Activated CD4-positive, CD25-positive, alpha-beta regulatory T cell treated with anti-CD3 and anti-CD28 coated beads, Interleukin-2, amount 50 U/mL, for 72 hours (primary cell): ENCODE measurements at regions not wholly inside any gene's neighbourhood (a gene's known extent, or its start where the extent isn't known, plus 50 kb on each side); places are given as distances from the start of the nearest gene placed in this dataset.
"Not testable (repeated sequence)": the region's sequence is repeated elsewhere in the genome, so short reads cannot be mapped to it uniquely, and the experiment has no call there.

Source experiments
- DNase-seq: peaks from one replicate; pipeline ENCODE4 v3.0.0; 2021

- no peak for DNase-seq
Measured at GRCh38 chr7:131028295-131028694, 294.3 kb upstream of the KLF14 start.

DNA sequence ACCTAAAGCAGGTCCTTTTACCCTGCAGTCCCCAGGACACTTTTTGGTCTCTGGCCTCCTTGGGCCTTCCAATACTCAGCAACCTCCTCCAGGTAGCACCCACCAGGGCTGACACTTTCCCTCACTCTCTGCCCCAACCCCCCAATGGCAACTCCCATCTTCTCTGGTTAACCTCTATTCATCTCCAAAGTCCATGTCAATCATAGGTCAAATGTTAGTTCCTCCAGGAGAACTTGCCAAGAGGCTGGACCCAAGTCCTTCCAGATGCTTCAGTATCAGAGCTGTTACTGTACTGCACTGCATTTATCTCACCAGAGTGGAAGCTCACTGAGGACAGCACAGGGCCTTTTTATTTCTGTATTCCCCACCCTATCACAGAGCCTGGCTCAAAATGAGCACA is 295.0 kb upstream of the KLF14 start:
- no peak for DNase-seq

DNA sequence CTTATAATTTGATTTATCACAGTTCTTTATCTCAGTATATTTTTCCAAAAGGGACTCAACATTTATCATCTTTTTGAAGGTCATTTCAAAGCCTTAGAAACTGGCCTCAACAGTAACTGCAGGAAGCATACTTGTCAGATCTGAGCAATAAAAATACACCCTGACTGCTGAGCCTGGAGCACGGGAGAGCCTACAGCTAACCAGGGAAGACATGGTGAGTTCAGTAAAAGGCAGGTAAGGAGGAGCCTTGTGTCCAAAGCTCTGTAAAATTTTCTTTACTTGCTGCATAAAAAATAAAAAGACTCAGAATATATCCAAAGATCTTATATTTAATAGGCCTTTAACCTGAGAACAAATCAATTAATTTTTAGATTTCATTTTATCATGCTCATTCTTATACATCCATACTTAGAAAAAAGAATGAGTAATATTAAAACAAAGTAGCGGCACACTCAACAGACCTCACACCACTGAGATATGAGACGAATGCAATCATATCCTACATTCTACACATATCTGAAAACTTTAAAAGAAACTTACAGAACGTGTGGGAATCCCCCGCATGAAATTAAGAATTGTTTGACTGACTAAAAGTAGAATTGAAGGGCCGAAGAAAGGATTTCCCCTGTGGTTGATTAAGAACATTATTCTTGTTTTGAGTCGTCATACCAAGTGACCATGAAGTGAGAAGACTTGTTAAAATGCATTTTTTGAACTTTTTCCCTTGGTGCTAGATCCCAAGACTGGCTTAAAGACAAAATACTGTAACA is 296.4 kb upstream of the MKLN1 start:
- DNase-seq: no peak

- no peak for DNase-seq
Measured at GRCh38 chr7:131032786-131033185, 294.9 kb upstream of the MKLN1 start.

DNA sequence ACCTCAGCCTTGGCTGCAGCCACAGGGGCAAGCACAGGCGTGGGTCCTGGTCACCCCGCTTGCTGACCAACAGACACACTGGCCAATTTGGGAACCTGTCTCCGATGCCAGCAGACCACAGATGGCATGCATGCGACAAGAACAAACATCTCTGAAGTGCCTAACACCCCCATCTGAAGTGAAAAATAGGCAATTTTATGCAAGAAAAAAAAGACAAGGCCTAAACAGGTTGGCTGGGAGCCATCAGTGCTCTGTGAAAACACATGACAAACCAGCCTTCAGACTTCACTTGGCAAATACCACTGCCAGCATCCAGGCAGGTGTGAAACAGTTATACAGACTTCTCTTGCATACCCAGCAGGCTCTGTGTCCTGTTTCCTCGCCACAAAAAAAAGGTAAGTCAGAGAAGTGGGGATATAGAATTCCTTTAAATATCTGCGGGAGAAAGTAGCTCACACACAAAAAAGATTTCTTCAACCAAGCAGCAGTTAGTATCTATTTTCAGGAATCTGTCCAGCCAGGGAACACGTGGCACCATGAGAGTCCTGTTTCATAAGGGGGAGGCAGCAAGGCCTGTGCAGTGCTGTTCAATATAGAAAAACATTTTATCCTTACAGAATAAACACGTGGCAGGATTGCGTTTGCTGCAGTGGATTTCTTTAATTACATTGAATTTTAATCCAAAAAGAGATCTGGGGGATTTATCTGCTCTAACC is 293.4 kb upstream of the MKLN1 start:
- no peak for DNase-seq

GRCh38 chr7:131035088-131035770 is 292.4 kb upstream of the MKLN1 start:
- DNase-seq: no peak

GRCh38 chr7:131038153-131038552 is 289.5 kb upstream of the MKLN1 start:
- no peak for DNase-seq

DNA sequence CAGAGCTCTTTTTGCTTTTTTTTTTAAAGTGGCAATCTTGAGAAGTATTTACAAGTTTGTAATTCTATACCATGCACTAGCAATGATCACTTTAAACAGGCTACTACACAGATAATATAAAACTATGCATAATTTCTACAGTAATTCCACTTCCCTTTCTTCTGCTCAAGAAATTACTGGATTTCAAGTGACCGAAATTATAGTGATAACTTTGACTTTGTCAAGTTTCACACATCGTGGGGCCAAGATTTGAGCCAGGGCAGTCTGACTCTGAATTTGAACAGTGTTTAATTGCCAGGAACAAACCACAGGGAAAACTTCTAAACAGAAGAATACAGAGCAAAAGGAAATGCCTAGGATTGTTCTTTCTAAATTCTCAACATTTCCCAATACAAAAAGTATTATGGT is 288.3 kb upstream of the MKLN1 start:
- DNase-seq: no peak

- DNase-seq: no peak
Measured at GRCh38 chr7:131039836-131040235, 287.8 kb upstream of the MKLN1 start.

DNA sequence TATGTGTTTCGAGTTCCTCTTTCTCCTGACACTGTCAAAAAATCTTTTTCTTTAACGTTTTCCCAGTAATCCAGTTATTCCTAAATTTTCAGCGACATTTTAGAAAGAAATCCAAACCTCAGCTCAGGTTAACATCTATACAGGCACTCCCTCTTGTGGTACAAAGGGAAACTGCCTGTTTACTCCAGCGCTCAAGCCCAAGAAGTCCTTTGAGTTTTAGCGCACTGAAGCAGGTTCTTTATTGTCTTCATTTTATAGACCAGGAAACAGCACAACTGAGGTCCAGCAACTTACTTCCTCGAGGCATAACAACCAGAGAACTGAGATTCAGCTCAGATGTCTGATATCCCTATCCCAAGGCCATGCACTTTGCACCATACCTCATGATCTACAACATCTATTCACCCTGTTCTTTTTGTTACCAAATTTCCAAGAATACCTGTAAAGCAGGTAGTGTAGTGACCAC is 287.2 kb upstream of the MKLN1 start:
- DNase-seq: no peak

DNA sequence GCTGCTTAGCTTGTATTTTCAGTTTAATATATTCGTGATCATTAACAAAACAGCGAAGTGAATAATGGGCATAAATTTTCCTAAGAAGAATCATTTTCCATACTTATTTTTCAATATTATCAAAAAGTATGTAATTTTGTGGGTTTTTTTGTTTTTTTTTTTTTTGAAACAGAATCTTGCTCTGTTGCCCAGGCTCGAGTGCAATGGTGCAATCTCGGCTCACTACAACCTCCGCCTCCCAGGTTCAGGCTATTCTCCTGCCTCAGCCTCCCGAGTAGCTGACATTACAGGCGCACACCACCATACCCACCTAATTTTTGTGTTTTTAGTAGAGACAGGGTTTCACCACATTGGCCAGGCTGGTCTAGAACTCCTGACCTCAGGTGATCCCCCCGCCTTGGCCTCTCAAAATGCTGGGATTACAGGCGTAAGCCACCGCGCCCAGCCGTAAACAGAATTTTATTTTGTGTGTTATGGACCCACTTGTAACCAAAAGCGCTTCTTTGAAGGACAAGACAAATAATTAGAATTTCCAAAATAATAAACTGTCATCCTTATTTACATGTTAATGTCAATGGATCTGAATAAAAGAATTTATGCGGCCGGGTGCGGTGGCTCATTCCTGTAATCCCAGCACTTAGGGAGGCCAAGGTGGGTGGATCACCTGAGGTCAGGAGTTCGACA is 286.5 kb upstream of the MKLN1 start:
- not testable (repeated sequence) for DNase-seq

DNA sequence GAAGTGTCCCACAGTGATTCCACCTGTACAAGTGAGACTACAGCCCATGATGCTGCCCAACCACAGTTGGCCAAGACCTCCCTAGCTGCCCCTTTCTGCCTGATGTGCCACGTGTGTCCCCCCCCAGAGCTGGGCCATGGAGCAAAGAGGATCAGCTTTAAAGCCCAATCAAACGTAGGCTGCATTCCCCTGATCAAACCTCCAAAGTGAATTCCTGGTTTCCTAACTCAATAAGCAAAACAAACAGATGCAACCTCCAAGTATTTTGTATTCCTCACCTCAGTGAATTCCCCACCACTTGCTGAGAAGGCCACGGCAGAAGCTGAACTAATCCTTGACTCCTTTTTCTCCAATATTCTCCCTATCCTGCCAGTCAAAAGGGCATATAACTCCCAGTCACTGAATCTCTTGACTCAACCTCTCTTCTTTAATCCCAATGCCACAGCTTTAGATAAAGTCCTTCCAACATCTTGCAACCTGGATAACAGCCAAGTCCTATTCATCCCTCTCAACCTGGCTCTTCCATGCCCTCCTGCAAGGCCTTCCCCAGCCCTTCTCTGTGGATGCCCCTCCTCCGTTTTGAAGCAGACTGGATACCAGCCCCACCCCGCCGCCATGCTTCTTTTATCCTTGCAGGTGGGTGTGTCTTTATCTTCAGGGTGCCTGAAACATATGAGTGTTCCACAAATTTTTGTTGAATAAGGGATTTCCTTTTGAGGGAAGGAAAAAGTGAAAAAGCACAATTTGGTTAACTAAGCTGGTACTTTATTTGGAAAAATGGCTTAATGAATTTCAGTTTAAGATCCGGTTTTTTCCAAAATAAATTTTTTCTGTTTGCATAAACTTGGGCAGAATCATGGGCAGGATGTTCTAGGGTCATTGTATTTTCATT is 285.2 kb upstream of the MKLN1 start:
- no peak for DNase-seq

DNA sequence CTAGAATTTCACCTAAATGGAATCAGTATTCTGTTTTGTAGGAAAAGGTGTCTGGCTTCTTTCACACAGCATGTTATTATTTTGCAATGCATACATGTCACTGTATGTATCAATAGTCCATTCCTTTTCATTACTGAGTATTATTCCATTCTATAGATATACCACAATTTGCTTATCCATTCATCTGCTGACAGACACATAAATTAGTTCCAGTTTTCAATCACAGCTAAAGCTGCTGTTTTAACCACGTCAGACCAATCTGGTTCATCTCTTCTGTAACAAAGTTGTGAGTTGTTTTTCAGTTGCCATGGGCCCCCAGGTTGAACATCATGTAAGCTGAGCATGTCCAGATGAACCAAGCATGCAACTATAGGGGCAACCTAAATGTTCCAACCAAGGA is 282.1 kb upstream of the MKLN1 start:
- DNase-seq: no peak

DNA sequence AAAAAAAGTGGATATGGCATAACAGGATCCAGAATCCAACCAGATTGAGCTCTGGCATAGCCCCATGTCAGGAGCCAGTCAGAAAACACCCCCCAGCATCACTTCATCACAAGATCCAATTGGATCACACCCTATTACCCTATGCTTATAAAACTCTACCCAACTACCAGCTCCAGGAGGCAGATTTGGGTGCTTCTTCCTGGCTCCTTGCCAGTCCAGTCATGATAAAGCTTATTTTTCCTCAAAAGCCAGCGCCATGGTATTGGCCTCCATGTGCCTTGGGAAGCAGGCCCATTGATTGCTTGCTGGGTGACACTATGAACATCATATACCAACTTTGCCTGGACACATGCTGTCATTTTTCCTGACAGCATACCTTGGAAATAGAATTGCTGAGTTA is 281.4 kb upstream of the MKLN1 start:
- no peak for DNase-seq

DNA sequence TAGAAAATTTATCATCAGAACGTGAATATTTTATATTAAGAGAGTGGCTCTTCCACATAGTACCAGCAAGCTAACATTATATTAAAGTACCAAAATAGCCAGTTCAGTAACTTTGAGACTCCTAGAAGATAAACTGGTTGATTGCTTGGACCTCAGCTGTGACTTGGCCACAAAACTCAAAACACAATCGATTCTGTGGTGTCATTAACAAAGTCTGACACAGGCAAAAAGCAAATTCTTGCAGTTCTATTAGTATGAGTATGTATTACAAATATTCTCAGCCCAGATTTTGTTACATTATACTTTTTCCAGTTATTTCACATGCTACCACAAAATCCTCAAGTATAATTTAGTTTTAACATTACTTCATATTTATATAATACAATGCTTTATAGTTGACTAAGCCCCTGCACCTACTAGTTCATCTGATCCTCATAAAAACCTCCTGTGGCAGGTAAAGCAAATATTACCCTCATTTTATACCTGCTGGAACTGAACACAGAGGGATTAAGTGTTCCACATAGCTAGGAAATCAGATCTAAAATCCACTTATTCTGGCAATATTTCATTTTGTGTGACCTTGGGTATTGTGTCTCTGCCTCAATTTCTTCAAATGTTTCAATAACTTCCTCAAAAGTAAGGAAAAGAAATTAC is 279.9 kb upstream of the MKLN1 start:
- DNase-seq: no peak

GRCh38 chr7:131051304-131051703 is 276.4 kb upstream of the MKLN1 start:
- no peak for DNase-seq

GRCh38 chr7:131052285-131052904 is 275.3 kb upstream of the MKLN1 start:
- DNase-seq: no peak

DNA sequence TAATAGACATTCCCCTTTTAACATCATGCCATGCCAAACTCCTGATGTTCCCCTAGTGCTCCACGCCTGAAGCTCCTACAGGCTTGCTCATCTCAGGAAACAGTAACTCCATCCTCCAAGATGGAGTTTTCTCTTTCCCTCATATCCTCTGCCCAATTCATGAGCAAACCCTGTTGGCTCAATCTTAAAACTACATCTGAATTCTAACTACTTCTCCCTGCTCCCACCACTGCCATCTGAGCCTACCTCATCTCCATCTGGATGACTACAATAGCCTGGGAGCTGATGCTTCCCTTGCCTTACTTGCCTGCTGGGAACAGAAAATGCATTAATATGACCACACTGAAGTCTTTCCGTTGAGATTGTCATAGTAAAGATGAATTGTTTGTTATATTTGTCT is 271.7 kb upstream of the MKLN1 start:
- DNase-seq: no peak

- no peak for DNase-seq
Measured at GRCh38 chr7:131057015-131057793, 270.5 kb upstream of the MKLN1 start.

- DNase-seq: no peak
Measured at GRCh38 chr7:131057794-131058070, 269.9 kb upstream of the MKLN1 start.
